Upper lobe of left lung (tissue), 6 donors: ENCODE measurements at regions not wholly inside any gene's neighbourhood (a gene's known extent, or its start where the extent isn't known, plus 50 kb on each side); places are given as distances from the start of the nearest gene placed in this dataset.

Experiments
- ATAC-seq, 2 donors: fragments of 200-7000 bp; cut with Tn5 transposase; one replicate each; pipeline ENCODE4 v1.9.1; 2022; ENCODE audit warnings: mild to moderate bottlenecking in 2 of 2, moderate library complexity in 2 of 2; ENCODE audit not compliant: low FRiP score in 2 of 2
- DNase-seq, 2 donors: peaks; one replicate each; pipeline ENCODE4 v3.0.0-alpha.2; 2019 to 2020
- H3K27ac ChIP-seq, 4 donors: fragments of 200-600 bp; sonication (generic); one replicate each; pipeline ENCODE4 v1.5.1; 2016 to 2019
- H3K27me3 ChIP-seq, 4 donors: fragments of 200-600 bp; sonication (generic); one replicate each; pipeline ENCODE4 v1.5.1; 2017 to 2019
- H3K36me3 ChIP-seq, 4 donors: fragments of 200-600 bp; sonication (generic); one replicate each; pipeline ENCODE4 v1.5.1; 2016 to 2019
- H3K4me1 ChIP-seq, 4 donors: fragments of 200-600 bp; sonication (generic); one replicate each; pipeline ENCODE4 v1.5.1; 2018 to 2019
- H3K4me3 ChIP-seq, 4 donors: fragments of 200-600 bp; sonication (generic); one replicate each; pipeline ENCODE4 v1.5.1; 2017 to 2019; ENCODE audit warnings: mild to moderate bottlenecking in 2 of 4, moderate library complexity in 1 of 4
- H3K9me3 ChIP-seq, 4 donors: fragments of 200-600 bp; sonication (generic); one replicate each; pipeline ENCODE4 v1.5.1; 2018 to 2019
- EP300 ChIP-seq, 4 donors: sonication (generic); formaldehyde crosslinking; IDR thresholded peaks; one replicate each; pipeline ENCODE4 v1.5.1; 2017; ENCODE audit warnings: antibody characterized with exemption in 4 of 4, control low read depth in 2 of 4
- POLR2A ChIP-seq, 4 donors: fragments of 450-650 bp; IDR thresholded peaks; one replicate each; pipeline ENCODE4 v1.5.1; 2016 to 2017; ENCODE audit warnings: antibody characterized with exemption in 4 of 4, mild to moderate bottlenecking in 2 of 4
- POLR2AphosphoS5 ChIP-seq, 2 donors: sonication (generic); formaldehyde crosslinking; IDR thresholded peaks; one replicate each; pipeline ENCODE4 v1.5.1; 2017; ENCODE audit warnings: antibody characterized with exemption in 2 of 2
- WGBS, 2 donors: methylation state at CpG; one replicate each; pipeline ENCODE4 v1.1.5; 2017 to 2018; 5-methylcytosine and 5-hydroxymethylcytosine counted together
- TF ChIP-seq, protein P1 (sequence below), 6 experiments: fragments of 450-650 bp in 4 of 6; fragments of 200-600 bp in 2 of 6; sonication (generic) in 2 of 6; IDR thresholded peaks; one replicate each; pipeline ENCODE4 v1.5.1; 2016 to 2019; ENCODE audit warnings: antibody characterized with exemption in 6 of 6
- donor health status: DM: no; HTN: no; CAD: no; lungs with moderate emphysema.
- donor health status: DM: no; HTN: yes; CAD: no; lungs with severe emphysema.

DNA sequence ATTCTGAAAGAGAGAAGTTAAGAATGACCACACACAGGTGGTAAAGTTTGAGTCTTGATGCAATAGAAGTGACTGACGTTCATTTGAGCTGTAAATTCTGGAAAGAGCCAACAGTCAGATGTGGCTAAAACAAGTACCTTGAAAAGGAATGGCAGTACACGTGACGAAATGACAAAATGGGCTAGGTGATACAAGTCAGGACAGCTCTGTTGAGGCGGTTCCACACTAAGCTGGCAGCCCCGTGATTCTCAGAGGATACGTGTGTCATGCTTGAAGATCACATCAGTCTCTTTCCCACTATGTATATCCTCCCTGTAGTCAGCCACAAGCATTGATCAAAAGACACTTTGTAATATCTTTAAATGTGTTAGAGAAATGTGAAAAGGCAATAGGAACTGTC lies 881.3 kb upstream of the ADGRL2 start:
- H3K4me1 ChIP-seq, result no peaks in the 10 kb centered on the region
- no peaks in the 10 kb centered on the region for H3K9me3 ChIP-seq
- no peak for DNase-seq
- 85 to 88% methylated on average over 6 of the region's 6 CpGs for WGBS, 2 donors
- H3K36me3 ChIP-seq, result no peaks in the 10 kb centered on the region
- TF ChIP-seq POLR2A (IDR thresholded peaks at IDR 0.05) (no peak), POLR2AphosphoS5 (IDR thresholded peaks at IDR 0.05) (no peak), EP300 (IDR thresholded peaks at IDR 0.05) (no peak)
- TF ChIP-seq, protein P1, sequence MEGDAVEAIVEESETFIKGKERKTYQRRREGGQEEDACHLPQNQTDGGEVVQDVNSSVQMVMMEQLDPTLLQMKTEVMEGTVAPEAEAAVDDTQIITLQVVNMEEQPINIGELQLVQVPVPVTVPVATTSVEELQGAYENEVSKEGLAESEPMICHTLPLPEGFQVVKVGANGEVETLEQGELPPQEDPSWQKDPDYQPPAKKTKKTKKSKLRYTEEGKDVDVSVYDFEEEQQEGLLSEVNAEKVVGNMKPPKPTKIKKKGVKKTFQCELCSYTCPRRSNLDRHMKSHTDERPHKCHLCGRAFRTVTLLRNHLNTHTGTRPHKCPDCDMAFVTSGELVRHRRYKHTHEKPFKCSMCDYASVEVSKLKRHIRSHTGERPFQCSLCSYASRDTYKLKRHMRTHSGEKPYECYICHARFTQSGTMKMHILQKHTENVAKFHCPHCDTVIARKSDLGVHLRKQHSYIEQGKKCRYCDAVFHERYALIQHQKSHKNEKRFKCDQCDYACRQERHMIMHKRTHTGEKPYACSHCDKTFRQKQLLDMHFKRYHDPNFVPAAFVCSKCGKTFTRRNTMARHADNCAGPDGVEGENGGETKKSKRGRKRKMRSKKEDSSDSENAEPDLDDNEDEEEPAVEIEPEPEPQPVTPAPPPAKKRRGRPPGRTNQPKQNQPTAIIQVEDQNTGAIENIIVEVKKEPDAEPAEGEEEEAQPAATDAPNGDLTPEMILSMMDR (IDR thresholded peaks at IDR 0.05), result no peak
- ATAC-seq, result no peak
- no peak overlapping the region for H3K27ac ChIP-seq
- H3K27me3 ChIP-seq, result no peaks in the 10 kb centered on the region
- no peak overlapping the region for H3K4me3 ChIP-seq

DNA sequence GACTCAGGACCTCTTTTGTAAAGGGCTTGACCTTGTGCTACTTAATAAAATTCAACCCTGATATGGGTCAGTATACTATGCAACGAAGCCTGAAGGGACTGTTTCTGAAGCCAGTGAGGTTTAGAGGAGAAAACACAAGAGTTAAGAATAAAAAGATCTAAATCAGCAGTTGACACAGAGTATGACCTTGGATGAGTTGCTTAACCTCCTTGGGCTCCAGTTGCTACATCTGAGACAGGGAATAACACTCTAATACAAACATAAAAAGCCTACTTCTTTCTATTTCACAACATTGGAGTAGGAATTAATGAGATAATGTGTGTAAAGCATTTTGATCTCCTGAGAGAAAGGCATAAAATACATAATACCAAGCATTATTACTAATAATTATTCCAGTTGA lies 882.4 kb upstream of the ADGRL2 start:
- H3K4me3 ChIP-seq, result no peak overlapping the region
- H3K36me3 ChIP-seq, result no peaks in the 10 kb centered on the region
- WGBS, 2 donors, result 29 to 64% methylated on average over 1 of the region's 1 CpG
- ATAC-seq, result no peak
- H3K27ac ChIP-seq, result no peak overlapping the region
- DNase-seq, result no peak
- no peaks in the 10 kb centered on the region for H3K4me1 ChIP-seq
- TF ChIP-seq, protein P1 (IDR thresholded peaks at IDR 0.05), result no peak
- TF ChIP-seq EP300 (IDR thresholded peaks at IDR 0.05) (no peak), POLR2A (IDR thresholded peaks at IDR 0.05) (no peak), POLR2AphosphoS5 (IDR thresholded peaks at IDR 0.05) (no peak)
- no peaks in the 10 kb centered on the region for H3K9me3 ChIP-seq
- H3K27me3 ChIP-seq, result no peaks in the 10 kb centered on the region

DNA sequence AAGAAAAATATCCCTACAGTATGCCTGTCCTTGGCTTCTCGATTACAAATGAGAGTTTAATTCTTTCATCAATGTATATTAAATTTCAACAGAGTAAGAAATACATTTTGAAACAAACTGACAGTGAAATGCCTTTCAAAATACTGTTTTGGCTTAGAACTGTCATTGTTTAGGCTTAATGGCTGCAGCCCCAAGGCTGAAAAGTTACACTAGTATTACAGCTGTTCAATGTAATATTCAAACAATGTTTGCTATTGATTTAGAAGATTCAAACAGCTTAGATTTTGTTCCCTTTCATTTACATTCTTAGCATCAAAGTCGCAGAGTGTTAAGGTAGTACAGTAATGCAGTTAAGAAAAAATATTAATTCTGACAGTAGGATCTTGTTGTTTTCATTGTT lies 882.9 kb upstream of the ADGRL2 start:
- Histone ChIP-seq H3K36me3 (no peaks in the 10 kb centered on the region), H3K4me1 (no peaks in the 10 kb centered on the region), H3K9me3 (no peaks in the 10 kb centered on the region), H3K27ac (no peak overlapping the region), H3K4me3 (no peak overlapping the region), H3K27me3 (no peaks in the 10 kb centered on the region)
- 75 to 82% methylated on average over 2 of the region's 2 CpGs for WGBS, 2 donors
- ATAC-seq, result no peak
- DNase-seq, result no peak
- TF ChIP-seq EP300 (IDR thresholded peaks at IDR 0.05), result no peak
- TF ChIP-seq POLR2A (IDR thresholded peaks at IDR 0.05), result no peak
- TF ChIP-seq, protein P1 (IDR thresholded peaks at IDR 0.05), result no peak
- TF ChIP-seq POLR2AphosphoS5 (IDR thresholded peaks at IDR 0.05), result no peak

DNA sequence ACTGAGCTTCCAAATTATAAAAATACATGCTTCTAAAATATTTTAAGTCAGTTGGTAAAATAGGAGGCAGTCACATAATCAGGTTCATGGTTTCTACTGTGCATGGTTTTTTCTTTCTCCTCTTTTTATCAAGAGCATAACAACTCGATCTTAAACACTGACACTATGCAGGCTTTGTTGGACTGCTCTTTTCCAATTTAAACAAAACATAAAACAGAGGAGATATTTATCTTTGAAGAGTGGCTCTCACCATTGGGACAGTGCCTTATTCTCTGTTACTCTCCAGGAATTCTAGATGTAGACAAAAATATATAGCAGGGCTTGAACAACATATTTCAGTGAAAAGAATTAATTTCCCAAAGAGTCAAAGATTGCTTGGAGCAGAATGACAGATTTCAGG lies 883.5 kb upstream of the ADGRL2 start:
- TF ChIP-seq POLR2A (IDR thresholded peaks at IDR 0.05), result no peak
- TF ChIP-seq, protein P1 (IDR thresholded peaks at IDR 0.05), result no peak
- no peak for TF ChIP-seq EP300 (IDR thresholded peaks at IDR 0.05)
- no peak for TF ChIP-seq POLR2AphosphoS5 (IDR thresholded peaks at IDR 0.05)
- no peaks in the 10 kb centered on the region for H3K9me3 ChIP-seq
- WGBS, 2 donors, result 40 to 57% methylated on average over 1 of the region's 1 CpG
- no peak overlapping the region for H3K27ac ChIP-seq
- no peak for DNase-seq
- H3K4me3 ChIP-seq, result no peak overlapping the region
- no peak for ATAC-seq
- H3K27me3 ChIP-seq, result no peaks in the 10 kb centered on the region
- no peaks in the 10 kb centered on the region for H3K36me3 ChIP-seq
- no peaks in the 10 kb centered on the region for H3K4me1 ChIP-seq

DNA sequence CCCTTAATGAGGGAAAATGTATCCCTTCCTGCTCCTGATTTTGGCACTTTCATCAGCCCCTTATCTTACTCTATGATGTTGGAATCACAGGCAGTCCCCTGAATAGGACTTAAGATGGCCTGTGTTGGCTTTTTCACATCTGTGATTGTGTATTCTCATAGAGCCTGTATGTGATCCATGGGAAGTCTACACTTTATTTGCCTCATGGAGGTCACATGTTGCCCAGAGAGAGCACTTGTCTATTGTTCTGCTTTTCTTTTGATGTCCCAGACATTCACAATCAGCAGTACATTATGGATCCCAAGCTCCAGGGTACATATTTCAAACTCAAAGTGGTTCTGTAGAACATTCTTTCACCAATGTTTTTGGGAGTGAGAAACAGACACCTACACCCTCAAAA lies 885.2 kb upstream of the ADGRL2 start:
- H3K9me3 ChIP-seq, result no peaks in the 10 kb centered on the region
- no peak for TF ChIP-seq POLR2A (IDR thresholded peaks at IDR 0.05)
- TF ChIP-seq, protein P1 (IDR thresholded peaks at IDR 0.05), result no peak
- TF ChIP-seq POLR2AphosphoS5 (IDR thresholded peaks at IDR 0.05), result no peak
- no peak for TF ChIP-seq EP300 (IDR thresholded peaks at IDR 0.05)
- H3K27ac ChIP-seq, result no peak overlapping the region
- H3K4me1 ChIP-seq, result no peaks in the 10 kb centered on the region
- no peaks in the 10 kb centered on the region for H3K36me3 ChIP-seq
- H3K4me3 ChIP-seq, result no peak overlapping the region
- ATAC-seq (no peak), DNase-seq (no peak)
- no peaks in the 10 kb centered on the region for H3K27me3 ChIP-seq
